ENCODE measurements at regions not wholly inside any gene's neighbourhood (a gene's known extent, or its start where the extent isn't known, plus 50 kb on each side); places are given as distances from the start of the nearest gene placed in this dataset.

GRCh38 chr2:223220658-223220925, 168.6 kb downstream of the KCNE4 start:
- Histone ChIP-seq H2AFZ (ENCODE audit: low read depth) (no peak overlapping the region), H3K27ac (no peak overlapping the region), H3K4me3 (IDR thresholded peaks at IDR 0.05; ENCODE audit: insufficient read depth, low read depth, low read length) (no peak overlapping the region), H3K36me3 (ENCODE audit: insufficient read depth) (no peaks in the 10 kb centered on the region), H3K79me2 (ENCODE audit: insufficient read depth, low read depth) (no peaks in the 10 kb centered on the region), H3K9ac (no peak overlapping the region), H3K27me3 (ENCODE audit: insufficient read depth, low read depth) (no peaks in the 10 kb centered on the region), H4K20me1 (ENCODE audit: insufficient read depth) (no peaks in the 10 kb centered on the region), H3K4me2 (no peak overlapping the region), H3K4me1 (ENCODE audit: low read depth, poor library complexity, severe bottlenecking) (no peaks in the 10 kb centered on the region)
- no peak for TF ChIP-seq CTCF (conservative IDR thresholded peaks at IDR 0.05; ENCODE audit: low read depth, low read length)

- Histone ChIP-seq H3K4me1 (ENCODE audit: low read depth, poor library complexity, severe bottlenecking) (no peaks in the 10 kb centered on the region), H3K36me3 (ENCODE audit: insufficient read depth) (no peaks in the 10 kb centered on the region), H3K4me2 (no peak overlapping the region), H3K9ac (no peak overlapping the region), H3K27me3 (ENCODE audit: insufficient read depth, low read depth) (no peaks in the 10 kb centered on the region), H4K20me1 (ENCODE audit: insufficient read depth) (no peaks in the 10 kb centered on the region), H3K27ac (no peak overlapping the region), H2AFZ (ENCODE audit: low read depth) (no peak overlapping the region), H3K4me3 (IDR thresholded peaks at IDR 0.05; ENCODE audit: insufficient read depth, low read depth, low read length) (no peak overlapping the region), H3K79me2 (ENCODE audit: insufficient read depth, low read depth) (no peaks in the 10 kb centered on the region)
- TF ChIP-seq CTCF (conservative IDR thresholded peaks at IDR 0.05; ENCODE audit: low read depth, low read length): no peak
Measured at GRCh38 chr2:223221139-223221835, 169.3 kb downstream of the KCNE4 start.

- TF ChIP-seq CTCF (conservative IDR thresholded peaks at IDR 0.05; ENCODE audit: low read depth, low read length): no peak
Measured at GRCh38 chr2:223222397-223222796, 170.4 kb downstream of the KCNE4 start.

GRCh38 chr2:223223156-223223555, 171.2 kb downstream of the KCNE4 start:
- Histone ChIP-seq H4K20me1 (ENCODE audit: insufficient read depth) (no peaks in the 10 kb centered on the region), H3K9ac (no peak overlapping the region), H3K79me2 (ENCODE audit: insufficient read depth, low read depth) (no peaks in the 10 kb centered on the region), H3K4me2 (no peak overlapping the region), H3K27ac (no peak overlapping the region), H2AFZ (ENCODE audit: low read depth) (no peak overlapping the region), H3K36me3 (ENCODE audit: insufficient read depth) (no peaks in the 10 kb centered on the region), H3K4me3 (IDR thresholded peaks at IDR 0.05; ENCODE audit: insufficient read depth, low read depth, low read length) (no peak overlapping the region), H3K4me1 (ENCODE audit: low read depth, poor library complexity, severe bottlenecking) (no peaks in the 10 kb centered on the region), H3K27me3 (ENCODE audit: insufficient read depth, low read depth) (no peaks in the 10 kb centered on the region)
- no peak for TF ChIP-seq CTCF (conservative IDR thresholded peaks at IDR 0.05; ENCODE audit: low read depth, low read length)

More at GRCh38 chr2:223222397-223222796, 170.4 kb downstream of the KCNE4 start:
- H3K9ac ChIP-seq: no peak overlapping the region
- no peak overlapping the region for H3K27ac ChIP-seq
- no peak overlapping the region for H3K4me3 ChIP-seq (IDR thresholded peaks at IDR 0.05; ENCODE audit: insufficient read depth, low read depth, low read length)
- H3K27me3 ChIP-seq (ENCODE audit: insufficient read depth, low read depth): no peaks in the 10 kb centered on the region
- no peaks in the 10 kb centered on the region for H3K36me3 ChIP-seq (ENCODE audit: insufficient read depth)
- no peak overlapping the region for H2AFZ ChIP-seq (ENCODE audit: low read depth)
- H3K4me2 ChIP-seq: no peak overlapping the region
- H3K79me2 ChIP-seq (ENCODE audit: insufficient read depth, low read depth): no peaks in the 10 kb centered on the region
- no peaks in the 10 kb centered on the region for H3K4me1 ChIP-seq (ENCODE audit: low read depth, poor library complexity, severe bottlenecking)
- H4K20me1 ChIP-seq (ENCODE audit: insufficient read depth): no peaks in the 10 kb centered on the region

All from KMS-11 (cell line).